HL-60 (cell line): ENCODE measurements at regions not wholly inside any gene's neighbourhood (a gene's known extent, or its start where the extent isn't known, plus 50 kb on each side); places are given as distances from the start of the nearest gene placed in this dataset.
"Not testable (repeated sequence)": the region's sequence is repeated elsewhere in the genome, so short reads cannot be mapped to it uniquely, and the experiment has no call there.

Experiments used
- CTCF ChIP-seq: IDR thresholded peaks from one replicate; pipeline ENCODE4 v1.5.1; 2011; ENCODE audit warnings: low read length, control low read depth, inconsistent platforms; ENCODE audit not compliant: insufficient read depth
- POLR2AphosphoS5 ChIP-seq: IDR thresholded peaks from 2 replicates; pipeline ENCODE4 v1.6.1; 2012; ENCODE audit warnings: low read depth

DNA sequence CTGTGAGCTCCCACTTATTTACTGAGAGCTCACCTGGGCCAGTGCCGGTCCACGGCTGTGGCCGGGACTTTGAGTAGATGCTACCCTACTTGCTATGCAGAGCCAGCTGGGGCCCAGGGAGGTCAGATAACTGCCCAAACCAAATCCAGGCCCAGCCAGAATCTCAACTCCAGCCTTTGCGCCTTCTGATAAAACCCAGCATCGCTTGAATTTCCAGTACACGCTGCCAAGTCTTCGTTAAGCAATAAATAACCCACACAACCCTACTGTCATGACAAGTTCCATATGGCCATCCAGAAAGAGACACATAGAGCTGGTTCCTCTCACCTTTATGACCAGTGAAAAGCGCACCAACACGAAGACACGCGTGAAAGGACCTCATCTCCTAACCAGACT lies 55.6 kb upstream of the SPN start:
- TF ChIP-seq POLR2AphosphoS5, CTCF: not testable (repeated sequence)
